AG04450 (cell line): ENCODE measurements at regions not wholly inside any gene's neighbourhood (a gene's known extent, or its start where the extent isn't known, plus 50 kb on each side); places are given as distances from the start of the nearest gene placed in this dataset.
"Not testable (repeated sequence)": the region's sequence is repeated elsewhere in the genome, so short reads cannot be mapped to it uniquely, and the experiment has no call there.

Experiments
- CTCF ChIA-PET: fragments of 300-600, 350-600 bp; formaldehyde crosslinking; extraction: SDS; loops from one replicate; lab custom pipeline; 2022; ENCODE audit warnings: antibody characterized with exemption, inconsistent platforms; lab: Charles Lee
- POLR2A ChIA-PET: fragments of 350-600 bp; formaldehyde crosslinking; extraction: SDS; loops from one replicate; lab custom pipeline; 2021; ENCODE audit warnings: antibody characterized with exemption, inconsistent platforms; lab: Yijun Ruan, JAX
- DNase-seq: peaks from one replicate; pipeline ENCODE4 v3.0.0-alpha.2; 2011; ENCODE audit warnings: low read depth, low spot score
- H3K27ac ChIP-seq: one replicate; pipeline ENCODE4 v1.5.1; 2012; ENCODE audit warnings: low read depth, low read length, control low read depth
- H3K27me3 ChIP-seq: one replicate; pipeline ENCODE4 v1.6.0; 2012; ENCODE audit warnings: low read length; ENCODE audit not compliant: control insufficient read depth, insufficient read depth
- H3K4me3 ChIP-seq: 2 replicates; pipeline ENCODE4 v1.5.1; 2011; ENCODE audit warnings: mild to moderate bottlenecking, low read depth, low read length, control low read depth
- H3K9me3 ChIP-seq: 2 replicates; pipeline ENCODE4 v1.5.1; 2012; ENCODE audit warnings: low read length; ENCODE audit not compliant: control insufficient read depth, insufficient read depth
- TF ChIP-seq, protein P1 (sequence below): IDR thresholded peaks from 2 replicates; pipeline ENCODE4 v1.5.1; 2011; ENCODE audit warnings: low read depth, low read length, control low read depth, inconsistent platforms

DNA sequence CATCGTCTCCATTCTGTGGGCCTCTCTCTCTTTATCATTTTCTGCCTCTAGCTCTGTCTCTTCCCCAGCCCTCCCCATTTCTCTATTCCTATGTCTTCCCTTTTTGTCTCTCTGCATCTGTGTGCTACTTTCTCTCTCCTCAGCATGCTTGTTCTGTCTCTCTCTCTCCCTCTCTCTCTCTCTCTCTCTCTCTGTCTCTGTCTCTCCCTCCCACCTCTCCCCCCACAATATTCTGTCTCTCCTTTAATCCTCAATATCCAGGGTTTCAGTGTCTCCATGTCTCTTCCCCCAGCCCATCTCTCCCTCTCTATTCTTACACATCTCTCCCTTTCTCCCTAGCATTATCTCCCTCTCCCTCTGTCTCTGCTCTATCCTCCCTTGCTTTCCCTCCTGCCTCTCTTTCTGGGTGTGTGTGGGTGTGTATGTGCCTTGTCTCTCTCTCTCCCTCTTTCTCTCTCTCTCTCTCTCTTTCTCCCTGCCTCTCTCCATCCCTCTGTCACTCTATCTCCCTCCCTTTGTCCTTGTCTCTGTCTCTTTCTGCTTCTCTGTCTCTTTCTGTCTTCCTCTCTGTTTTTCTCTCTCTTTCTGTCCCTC is 76.9 kb upstream of the SIRPA start:
- DNase-seq = no peak
- no peaks in the 10 kb centered on the region for H3K27me3 ChIP-seq
- TF ChIP-seq, protein P1, sequence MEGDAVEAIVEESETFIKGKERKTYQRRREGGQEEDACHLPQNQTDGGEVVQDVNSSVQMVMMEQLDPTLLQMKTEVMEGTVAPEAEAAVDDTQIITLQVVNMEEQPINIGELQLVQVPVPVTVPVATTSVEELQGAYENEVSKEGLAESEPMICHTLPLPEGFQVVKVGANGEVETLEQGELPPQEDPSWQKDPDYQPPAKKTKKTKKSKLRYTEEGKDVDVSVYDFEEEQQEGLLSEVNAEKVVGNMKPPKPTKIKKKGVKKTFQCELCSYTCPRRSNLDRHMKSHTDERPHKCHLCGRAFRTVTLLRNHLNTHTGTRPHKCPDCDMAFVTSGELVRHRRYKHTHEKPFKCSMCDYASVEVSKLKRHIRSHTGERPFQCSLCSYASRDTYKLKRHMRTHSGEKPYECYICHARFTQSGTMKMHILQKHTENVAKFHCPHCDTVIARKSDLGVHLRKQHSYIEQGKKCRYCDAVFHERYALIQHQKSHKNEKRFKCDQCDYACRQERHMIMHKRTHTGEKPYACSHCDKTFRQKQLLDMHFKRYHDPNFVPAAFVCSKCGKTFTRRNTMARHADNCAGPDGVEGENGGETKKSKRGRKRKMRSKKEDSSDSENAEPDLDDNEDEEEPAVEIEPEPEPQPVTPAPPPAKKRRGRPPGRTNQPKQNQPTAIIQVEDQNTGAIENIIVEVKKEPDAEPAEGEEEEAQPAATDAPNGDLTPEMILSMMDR = no peak
- ChIA-PET CTCF (interaction anchor here (3.4 kb wide), 1 partner anchor 41 kb away, joined by 11 read pairs; no protein-coding TSS in a partner anchor), POLR2A (no interaction called here)
- peaks cover 18% of the 10 kb centered on the region for H3K9me3 ChIP-seq
- H3K27ac ChIP-seq = no peak overlapping the region
- no peak overlapping the region for H3K4me3 ChIP-seq

DNA sequence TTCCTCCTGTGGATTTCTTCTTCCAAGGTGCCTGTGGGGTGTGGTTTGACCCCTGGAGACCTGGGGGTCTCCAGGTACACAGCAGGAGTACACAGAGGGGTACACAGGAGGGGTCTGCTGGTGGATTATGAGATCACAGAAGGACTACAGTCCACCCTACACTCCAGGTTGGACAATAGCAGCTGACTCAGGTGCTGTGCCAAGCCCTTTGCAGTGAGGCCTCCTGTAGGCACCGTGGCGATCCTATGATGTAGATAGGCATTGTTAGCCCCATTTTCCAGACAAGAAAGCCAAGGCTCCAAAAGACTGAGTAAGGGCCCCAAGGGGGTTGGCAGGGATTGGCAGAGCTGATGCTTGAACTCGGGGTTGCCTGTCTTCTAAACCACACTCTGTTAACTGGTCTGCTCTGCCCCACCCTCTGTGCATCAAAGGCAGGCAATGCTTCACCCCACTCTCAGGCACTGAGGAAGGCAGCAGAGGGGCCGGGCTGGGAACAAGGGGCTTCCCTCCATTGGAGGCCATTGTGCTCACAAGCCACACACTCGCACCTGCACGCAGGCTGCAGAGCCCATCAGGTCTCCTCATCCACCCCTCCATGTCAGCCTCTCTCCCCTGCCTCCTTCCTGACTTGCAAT is 77.5 kb upstream of the SIRPA start:
- no peaks in the 10 kb centered on the region for H3K27me3 ChIP-seq
- TF ChIP-seq, protein P1 = no peak
- CTCF ChIA-PET = no interaction called here
- peaks cover 14% of the 10 kb centered on the region for H3K9me3 ChIP-seq
- no peak overlapping the region for H3K27ac ChIP-seq
- DNase-seq = no peak
- H3K4me3 ChIP-seq = no peak overlapping the region
- POLR2A ChIA-PET = no interaction called here

DNA sequence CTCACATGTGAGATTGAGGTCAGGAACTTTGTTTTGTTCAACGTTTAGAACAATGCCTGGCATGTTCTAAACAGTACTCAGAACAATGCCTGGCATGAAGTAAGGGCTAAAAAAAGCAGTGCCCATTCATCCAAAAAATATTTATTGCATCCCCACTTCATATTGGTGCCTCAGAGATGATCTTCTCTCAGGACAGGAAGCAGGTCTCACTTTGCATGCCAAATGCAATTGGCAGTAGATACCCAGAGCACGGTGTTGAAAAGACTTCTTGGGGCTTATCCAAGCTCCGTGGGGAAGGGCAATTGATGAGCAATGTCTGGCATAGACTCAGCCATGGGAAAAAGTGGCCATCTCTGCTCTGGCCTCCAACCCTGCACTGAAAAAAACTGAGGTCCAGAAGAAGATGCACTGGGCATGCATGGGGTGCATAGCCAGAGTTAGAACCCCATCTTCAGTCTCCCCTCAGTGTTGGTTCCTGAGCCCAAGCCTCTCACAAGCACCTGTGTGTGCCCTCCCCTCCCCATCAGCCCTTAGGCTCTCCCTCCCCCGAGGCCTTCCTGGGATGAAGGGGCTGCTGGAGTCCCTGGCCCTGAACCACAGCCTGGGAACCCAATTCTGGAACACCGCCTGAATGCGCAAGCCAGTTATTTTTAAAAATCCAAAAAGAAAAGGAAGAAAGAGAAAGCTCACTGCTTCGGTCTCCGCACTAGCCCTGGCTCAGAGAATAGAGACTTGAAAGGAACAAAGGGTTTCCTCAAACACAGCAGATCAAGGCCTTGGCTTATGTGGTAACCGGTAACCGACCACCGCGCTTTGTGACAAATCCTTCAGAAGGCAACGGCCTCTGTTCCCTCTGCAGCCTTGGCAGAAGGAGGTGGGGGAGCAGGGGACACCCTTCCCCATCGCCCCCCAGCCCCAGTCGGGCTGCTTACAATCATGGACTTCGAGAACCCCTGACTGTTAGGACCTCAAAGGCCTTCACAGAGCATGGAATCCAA is 78.5 kb upstream of the SIRPA start:
- H3K27me3 ChIP-seq = no peaks in the 10 kb centered on the region
- ChIA-PET CTCF (no interaction called here), POLR2A (no interaction called here)
- no peak for DNase-seq
- H3K9me3 ChIP-seq = peaks cover 9% of the 10 kb centered on the region
- H3K27ac ChIP-seq = no peak overlapping the region
- no peak overlapping the region for H3K4me3 ChIP-seq
- TF ChIP-seq, protein P1 = no peak

GRCh38 chr20:1815502-1816085 is 79.6 kb upstream of the SIRPA start:
- H3K9me3 ChIP-seq = no peaks in the 10 kb centered on the region
- TF ChIP-seq, protein P1 = no peak
- no peaks in the 10 kb centered on the region for H3K27me3 ChIP-seq
- POLR2A ChIA-PET = no interaction called here
- CTCF ChIA-PET = no interaction called here
- DNase-seq = no peak
- H3K27ac ChIP-seq = no peak overlapping the region
- no peak overlapping the region for H3K4me3 ChIP-seq

DNA sequence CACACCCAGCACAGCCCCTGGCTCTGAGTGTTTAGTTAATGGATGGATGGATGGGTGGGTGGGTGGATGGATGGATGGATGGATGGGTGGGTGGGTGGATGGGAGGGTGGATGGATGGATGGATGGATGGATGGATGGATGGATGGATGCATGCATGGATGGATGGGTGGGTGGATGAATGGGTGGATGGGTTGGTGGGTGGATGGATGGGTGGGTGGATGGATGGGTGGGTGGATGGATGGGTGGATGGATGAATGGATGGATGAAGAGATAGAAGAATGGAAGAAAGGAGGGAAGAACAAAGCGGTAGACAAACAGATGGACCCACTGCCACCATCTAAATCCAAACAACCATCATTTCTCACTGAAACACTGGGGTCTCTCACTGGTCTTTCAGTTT is 80.3 kb upstream of the SIRPA start:
- H3K27ac ChIP-seq, H3K9me3 ChIP-seq, H3K27me3 ChIP-seq, POLR2A ChIA-PET, DNase-seq, H3K4me3 ChIP-seq: not testable (repeated sequence)
- CTCF ChIA-PET = interaction anchor here (0.7 to 4.9 kb wide), 3 partner anchors 38 to 85 kb away, joined by 3 to 26 read pairs (median 5); no protein-coding TSS in a partner anchor
